Neuronal stem cell (in vitro differentiated cells): ENCODE measurements at regions not wholly inside any gene's neighbourhood (a gene's known extent, or its start where the extent isn't known, plus 50 kb on each side); places are given as distances from the start of the nearest gene placed in this dataset.

Experiments
- DNase-seq: peaks from one replicate; pipeline ENCODE4 v3.0.0-alpha.2; 2013; ENCODE audit warnings: low spot score
- H2AFZ ChIP-seq: one replicate; pipeline ENCODE4 v1.6.1; 2013; ENCODE audit warnings: mild to moderate bottlenecking, low read length, inconsistent platforms
- H2AK5ac ChIP-seq: 2 replicates; pipeline ENCODE4 v1.6.1; 2013; ENCODE audit warnings: low read depth, mild to moderate bottlenecking, inconsistent platforms, low read length, moderate library complexity, mixed read lengths
- H2BK120ac ChIP-seq: 2 replicates; pipeline ENCODE4 v1.6.1; 2013; ENCODE audit warnings: low read depth, mild to moderate bottlenecking, inconsistent platforms, low read length, moderate library complexity, mixed read lengths
- H2BK12ac ChIP-seq: one replicate; pipeline ENCODE4 v1.6.1; 2013; ENCODE audit warnings: low read length, inconsistent platforms
- H2BK15ac ChIP-seq: 2 replicates; pipeline ENCODE4 v1.6.1; 2013; ENCODE audit warnings: mild to moderate bottlenecking, low read length, inconsistent platforms, mixed read lengths
- H2BK5ac ChIP-seq: one replicate; pipeline ENCODE4 v1.6.1; 2013; ENCODE audit warnings: inconsistent platforms, mild to moderate bottlenecking, low read length, moderate library complexity
- H3K14ac ChIP-seq: one replicate; pipeline ENCODE4 v1.6.1; 2013; ENCODE audit warnings: low read length, inconsistent platforms
- H3K18ac ChIP-seq: 2 replicates; pipeline ENCODE4 v1.6.1; 2013; ENCODE audit warnings: low read length, inconsistent platforms
- H3K23ac ChIP-seq: 2 replicates; pipeline ENCODE4 v1.6.1; 2013; ENCODE audit warnings: low read depth, mild to moderate bottlenecking, mixed read lengths, low read length, inconsistent platforms; ENCODE audit not compliant: poor library complexity
- H3K27ac ChIP-seq: replicated peaks from 3 replicates; pipeline ENCODE4 v1.5.1; 2013; ENCODE audit warnings: low read length, inconsistent platforms
- H3K27me3 ChIP-seq, 3 experiments: 2 replicates each; pipeline ENCODE4 v1.6.1; 2013; ENCODE audit warnings: low read length in 3 of 3, mild to moderate bottlenecking in 2 of 3, inconsistent platforms in 1 of 3, low read depth in 1 of 3, mixed read lengths in 1 of 3, moderate library complexity in 1 of 3; ENCODE audit not compliant: control insufficient read depth in 3 of 3, insufficient read depth in 3 of 3
- H3K36me3 ChIP-seq, 2 donors: replicated peaks in 1 of 2; 2 replicates each; pipeline ENCODE4 v1.6.1; 2013; ENCODE audit warnings: low read length in 2 of 2; ENCODE audit not compliant: control insufficient read depth in 2 of 2, insufficient read depth in 2 of 2
- H3K4ac ChIP-seq: 2 replicates; pipeline ENCODE4 v1.6.1; 2013; ENCODE audit warnings: inconsistent platforms, mild to moderate bottlenecking, low read length, moderate library complexity
- H3K4me1 ChIP-seq, 2 donors: 1 replicate in 1 of 2; 2 replicates in 1 of 2; pipeline ENCODE4 v1.6.1; 2013; ENCODE audit warnings: low read length in 2 of 2, low read depth in 1 of 2; ENCODE audit not compliant: control insufficient read depth in 2 of 2, insufficient read depth in 1 of 2
- H3K4me2 ChIP-seq: one replicate; pipeline ENCODE4 v1.6.1; 2013; ENCODE audit warnings: mild to moderate bottlenecking, low read length, inconsistent platforms; ENCODE audit not compliant: insufficient read depth, poor library complexity, severe bottlenecking
- H3K4me3 ChIP-seq, 2 donors: 2 replicates each; pipeline ENCODE4 v1.5.1; 2013; ENCODE audit warnings: low read length in 2 of 2, mild to moderate bottlenecking in 2 of 2, inconsistent platforms in 1 of 2, moderate library complexity in 1 of 2
- H3K79me1 ChIP-seq: one replicate; pipeline ENCODE4 v1.6.1; 2013; ENCODE audit warnings: low read depth, mild to moderate bottlenecking, inconsistent platforms, low read length, moderate library complexity
- H3K9ac ChIP-seq: one replicate; pipeline ENCODE4 v1.6.1; 2013; ENCODE audit warnings: mild to moderate bottlenecking, low read depth, low read length, inconsistent platforms; ENCODE audit not compliant: poor library complexity
- H3K9me3 ChIP-seq, 2 donors: replicated peaks in 1 of 2; 2 replicates each; pipeline versions ENCODE3 to v1.6.1; 2013; ENCODE audit warnings: low read length in 2 of 2, mild to moderate bottlenecking in 2 of 2, inconsistent platforms in 1 of 2, low read depth in 1 of 2, mixed read lengths in 1 of 2, moderate library complexity in 1 of 2; ENCODE audit not compliant: control insufficient read depth in 2 of 2, insufficient read depth in 1 of 2
- H4K8ac ChIP-seq: one replicate; pipeline ENCODE4 v1.6.1; 2013; ENCODE audit warnings: low read depth, mild to moderate bottlenecking, inconsistent platforms, low read length, moderate library complexity
- H4K91ac ChIP-seq: one replicate; pipeline ENCODE4 v1.6.1; 2013; ENCODE audit warnings: low read length, low read depth, mild to moderate bottlenecking, inconsistent platforms; ENCODE audit not compliant: poor library complexity
- WGBS, 2 donors: extraction: QIAGEN DNeasy Blood & Tissue Kit; methylation state at CpG; one replicate each; pipeline ENCODE4 v1.1.7; 2013; ENCODE audit warnings: missing lambda C conversion rate in 2 of 2, mixed read lengths in 1 of 2; ENCODE audit not compliant: insufficient read length in 2 of 2, insufficient replicate concordance in 1 of 2; ENCODE audit errors: extremely low coverage in 2 of 2; 5-methylcytosine and 5-hydroxymethylcytosine counted together

- Histone ChIP-seq H3K4me2 (no peak overlapping the region), H3K4ac (no peak overlapping the region), H3K27ac (no peak overlapping the region), H2BK120ac (no peak overlapping the region), H3K27me3 (no peaks in the 10 kb centered on the region), H4K8ac (no peak overlapping the region), H3K18ac (no peak overlapping the region), H2AK5ac (no peak overlapping the region), H3K14ac (no peak overlapping the region), H3K9ac (no peak overlapping the region), H2AFZ (no peak overlapping the region), H3K9me3 (no peaks in the 10 kb centered on the region), H3K79me1 (no peaks in the 10 kb centered on the region), H2BK12ac (no peak overlapping the region), H2BK15ac (no peak overlapping the region), H3K4me3 (no peak overlapping the region), H2BK5ac (no peak overlapping the region), H3K4me1 (no peaks in the 10 kb centered on the region), H3K23ac (no peak overlapping the region), H3K36me3 (no peaks in the 10 kb centered on the region), H4K91ac (no peak overlapping the region)
- DNase-seq = no peak
These were observed 873.0 kb downstream of the OLFM4 start for GRCh38 chr13:53901593-53901992.

DNA sequence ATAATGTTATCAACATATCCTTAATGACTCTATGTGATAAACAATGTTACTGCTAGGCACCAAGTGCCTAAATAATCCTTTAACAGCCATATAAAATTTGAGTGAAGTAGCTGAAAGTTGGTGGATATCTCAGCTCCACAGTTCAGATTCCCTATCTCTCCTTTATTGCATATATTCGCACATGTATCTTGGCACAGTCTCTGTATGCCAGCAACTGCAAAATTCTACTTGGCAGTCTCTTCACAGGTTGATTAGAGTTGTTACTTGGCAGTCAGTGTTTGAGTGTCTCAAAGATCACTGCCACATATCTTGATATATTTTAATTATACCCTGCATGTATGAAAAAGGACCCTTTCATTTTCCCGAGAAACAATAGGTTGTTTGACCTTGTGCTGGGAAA is 879.3 kb downstream of the OLFM4 start:
- no peaks in the 10 kb centered on the region for H3K9me3 ChIP-seq
- no CpG with 5 or more reads among the region's 2 CpGs for WGBS, 2 donors
- H3K36me3 ChIP-seq = no peaks in the 10 kb centered on the region
- no peak overlapping the region for H4K8ac ChIP-seq
- no peak overlapping the region for H3K4me2 ChIP-seq
- no peak overlapping the region for H3K4ac ChIP-seq
- no peaks in the 10 kb centered on the region for H3K79me1 ChIP-seq
- H2AFZ ChIP-seq = no peak overlapping the region
- peaks cover 0 to 5% of the 10 kb centered on the region in 2 donors for H3K4me1 ChIP-seq
- no peak overlapping the region for H3K27ac ChIP-seq
- no peak overlapping the region for H2BK15ac ChIP-seq
- DNase-seq = no peak
- H3K14ac ChIP-seq = no peak overlapping the region
- no peak overlapping the region for H3K18ac ChIP-seq
- no peak overlapping the region for H2BK120ac ChIP-seq
- H2AK5ac ChIP-seq = no peak overlapping the region
- no peak overlapping the region for H4K91ac ChIP-seq
- no peaks in the 10 kb centered on the region for H3K27me3 ChIP-seq
- H3K23ac ChIP-seq = no peak overlapping the region
- H3K9ac ChIP-seq = no peak overlapping the region
- H3K4me3 ChIP-seq = no peak overlapping the region
- H2BK5ac ChIP-seq = no peak overlapping the region
- H2BK12ac ChIP-seq = no peak overlapping the region

DNA sequence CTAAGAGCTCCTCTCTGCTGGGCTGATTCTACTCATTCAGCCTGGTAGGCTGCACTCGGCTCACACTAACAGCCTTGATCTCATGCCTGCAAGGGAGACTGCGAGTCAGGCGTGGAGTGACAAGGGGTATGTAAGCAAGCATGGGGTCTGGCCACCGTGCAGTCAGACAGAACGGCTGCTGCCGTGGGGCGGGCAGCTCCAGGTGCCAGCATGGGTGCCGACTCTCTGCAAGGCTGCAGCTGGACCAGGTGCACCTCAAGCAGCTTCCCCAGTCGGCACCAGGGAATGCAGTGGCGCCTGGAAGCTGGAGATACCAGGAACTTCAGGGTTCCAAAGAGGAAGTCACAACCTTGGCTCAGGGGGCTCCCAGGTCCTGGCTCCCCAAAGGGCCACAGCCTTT is 892.3 kb downstream of the OLFM4 start:
- Histone ChIP-seq H2BK120ac (no peak overlapping the region), H3K79me1 (no peaks in the 10 kb centered on the region), H3K4ac (no peak overlapping the region), H2AK5ac (no peak overlapping the region), H3K4me2 (no peak overlapping the region), H2BK5ac (no peak overlapping the region), H2BK15ac (no peak overlapping the region), H2AFZ (peak overlapping the region; percentile 28), H3K9me3 (peaks cover 0 to 1% of the 10 kb centered on the region in 2 donors), H3K27me3 (no peaks in the 10 kb centered on the region), H3K9ac (peak overlapping the region; percentile 13), H4K8ac (no peak overlapping the region), H3K18ac (peak overlapping the region; percentile 38), H3K4me3 (no peak overlapping the region), H3K36me3 (no peaks in the 10 kb centered on the region), H2BK12ac (no peak overlapping the region), H3K23ac (no peak overlapping the region), H3K27ac (no peak overlapping the region), H3K14ac (no peak overlapping the region), H3K4me1 (no peaks in the 10 kb centered on the region), H4K91ac (no peak overlapping the region)
- no peak for DNase-seq
- no CpG with 5 or more reads among the region's 10 CpGs for WGBS, 2 donors

DNA sequence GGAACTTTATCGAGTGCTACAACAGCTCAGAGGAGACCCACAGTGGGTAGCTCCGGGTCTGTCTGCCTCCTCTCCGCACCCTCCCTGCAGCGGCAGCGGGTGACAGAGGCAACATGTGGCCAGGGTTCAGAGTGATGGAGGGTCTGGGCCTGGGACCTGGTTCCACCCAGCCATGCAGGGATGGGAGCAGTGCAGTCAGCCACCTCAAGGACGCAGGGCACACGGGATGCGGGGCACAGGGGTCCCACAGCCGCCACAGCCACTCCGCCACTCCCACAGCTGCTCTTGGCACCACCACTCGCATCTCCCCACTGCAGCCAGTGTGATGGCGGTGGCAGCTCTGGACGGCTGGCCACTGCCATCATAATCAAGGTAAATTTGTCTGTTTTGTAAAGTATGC is 892.9 kb downstream of the OLFM4 start:
- no peak for DNase-seq
- Histone ChIP-seq H3K23ac (no peak overlapping the region), H3K27me3 (no peaks in the 10 kb centered on the region), H2BK120ac (no peak overlapping the region), H4K91ac (no peak overlapping the region), H2AK5ac (no peak overlapping the region), H2BK15ac (peak overlapping the region; percentile 1), H3K27ac (no peak overlapping the region), H3K4me1 (no peaks in the 10 kb centered on the region), H2AFZ (peak overlapping the region; percentile 28), H3K14ac (peak overlapping the region; percentile 82), H3K79me1 (no peaks in the 10 kb centered on the region), H3K9me3 (peaks cover 0 to 1% of the 10 kb centered on the region in 2 donors), H4K8ac (peak overlapping the region; percentile 20), H3K4me2 (no peak overlapping the region), H3K9ac (peak overlapping the region; percentile 44), H2BK12ac (peak overlapping the region; percentile 84), H3K4me3 (peak overlapping the region in 1 of 2 donors; percentile 65), H3K18ac (peak overlapping the region; percentile 85), H3K4ac (peak overlapping the region; percentile 84), H3K36me3 (no peaks in the 10 kb centered on the region), H2BK5ac (no peak overlapping the region)
- WGBS, 2 donors = no CpG with 5 or more reads among the region's 13 CpGs
